ENCODE measurements at regions not wholly inside any gene's neighbourhood (a gene's known extent, or its start where the extent isn't known, plus 50 kb on each side); places are given as distances from the start of the nearest gene placed in this dataset.

GRCh38 chr5:107295914-107296313 lies 374.8 kb downstream of the EFNA5 start:
- no peak for DNase-seq (ENCODE audit: low read depth)
- no peak overlapping the region for H3K4me3 ChIP-seq (ENCODE audit: low read depth, low read length)

GRCh38 chr5:107294669-107295068 lies 376.1 kb downstream of the EFNA5 start:
- no peak for DNase-seq (ENCODE audit: low read depth)
- H3K4me3 ChIP-seq (ENCODE audit: low read depth, low read length), result no peak overlapping the region

DNA sequence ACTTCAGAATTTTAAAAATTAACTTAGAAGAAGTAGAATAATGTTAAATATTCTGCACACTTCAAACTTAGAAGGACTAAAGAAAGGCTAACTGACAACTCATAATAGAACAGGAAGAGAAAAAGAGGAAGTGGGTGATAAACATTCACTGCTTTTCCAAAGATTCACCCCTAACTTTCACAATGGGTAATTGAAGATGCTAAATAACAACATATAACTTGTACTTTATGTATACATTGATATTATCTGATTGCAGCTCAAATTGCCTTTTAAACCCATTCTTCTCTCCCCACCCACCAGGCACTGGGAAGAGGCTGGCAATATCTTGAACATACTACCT lies 376.6 kb downstream of the EFNA5 start:
- H3K4me3 ChIP-seq (ENCODE audit: low read depth, low read length), result no peak overlapping the region
- no peak for DNase-seq (ENCODE audit: low read depth)

- no peak for DNase-seq (ENCODE audit: low read depth)
These were observed 377.1 kb downstream of the EFNA5 start for GRCh38 chr5:107293541-107294210.

GRCh38 chr5:107291866-107292265 lies 378.9 kb downstream of the EFNA5 start:
- no peak overlapping the region for H3K4me3 ChIP-seq (ENCODE audit: low read depth, low read length)
- no peak for DNase-seq (ENCODE audit: low read depth)

More at GRCh38 chr5:107293541-107294210, 377.1 kb downstream of the EFNA5 start:
- H3K4me3 ChIP-seq (ENCODE audit: low read depth, low read length), result no peak overlapping the region

DNA sequence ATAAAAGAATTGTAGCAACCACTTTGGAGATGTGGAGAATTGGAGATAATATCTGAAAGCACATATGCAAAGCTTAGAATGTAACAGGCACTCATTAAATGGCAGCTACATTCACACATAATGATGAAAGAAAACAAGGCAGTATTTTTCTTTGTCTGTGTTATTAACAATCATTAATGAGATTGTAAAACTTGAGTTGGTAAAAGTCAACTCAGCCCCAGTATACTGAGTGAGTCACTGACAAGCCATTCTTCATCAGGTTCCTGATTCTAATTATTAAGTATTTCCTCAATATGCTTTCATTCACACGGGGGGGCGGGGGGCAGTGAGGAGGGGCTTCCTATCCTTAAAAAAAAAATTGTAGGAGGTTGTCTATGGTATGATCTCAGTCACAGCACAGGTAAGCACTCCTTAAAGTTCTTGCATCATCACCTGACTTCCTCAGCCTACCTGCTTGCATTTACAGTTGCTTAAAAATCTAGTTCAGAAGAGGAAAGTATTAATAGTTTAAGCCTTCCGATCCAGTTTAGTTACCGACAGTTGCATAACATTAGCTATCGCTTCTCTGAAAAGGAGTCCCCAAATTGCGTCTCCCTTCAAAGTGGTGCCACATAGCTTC lies 379.8 kb downstream of the EFNA5 start:
- no peak for DNase-seq (ENCODE audit: low read depth)
- no peak overlapping the region for H3K4me3 ChIP-seq (ENCODE audit: low read depth, low read length)

DNA sequence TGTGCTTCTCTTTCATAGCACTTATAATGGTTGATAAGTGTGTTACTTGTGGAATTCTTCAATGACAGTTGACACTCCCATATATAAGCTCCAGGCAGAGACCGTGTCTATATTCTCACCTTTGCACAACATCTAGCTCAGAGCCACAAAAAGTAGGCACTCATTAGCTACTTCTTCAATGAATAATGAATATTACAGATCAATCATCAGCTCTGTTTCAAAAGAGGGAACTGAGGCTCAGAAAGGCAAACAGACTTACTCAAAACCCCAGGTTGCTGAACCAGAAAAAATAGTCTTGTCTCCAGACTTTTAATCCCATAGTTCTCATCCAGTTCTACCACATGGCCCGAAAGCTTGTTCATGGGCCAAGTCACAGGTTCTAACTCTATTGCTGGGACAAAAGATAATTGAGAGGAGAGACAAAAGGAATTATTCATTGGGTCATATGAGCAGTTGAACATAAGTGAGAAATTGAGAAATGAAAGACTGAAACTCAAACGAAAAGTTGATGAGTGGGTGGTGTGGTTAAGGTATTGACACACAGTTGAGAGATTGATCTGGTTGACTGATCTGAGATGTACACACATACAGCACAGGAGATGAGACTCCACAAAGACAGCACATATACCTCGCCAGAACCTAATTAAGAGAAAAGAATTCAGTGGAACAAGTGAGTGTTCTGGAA lies 381.6 kb downstream of the EFNA5 start:
- DNase-seq (ENCODE audit: low read depth), result no peak
- no peak overlapping the region for H3K4me3 ChIP-seq (ENCODE audit: low read depth, low read length)

DNA sequence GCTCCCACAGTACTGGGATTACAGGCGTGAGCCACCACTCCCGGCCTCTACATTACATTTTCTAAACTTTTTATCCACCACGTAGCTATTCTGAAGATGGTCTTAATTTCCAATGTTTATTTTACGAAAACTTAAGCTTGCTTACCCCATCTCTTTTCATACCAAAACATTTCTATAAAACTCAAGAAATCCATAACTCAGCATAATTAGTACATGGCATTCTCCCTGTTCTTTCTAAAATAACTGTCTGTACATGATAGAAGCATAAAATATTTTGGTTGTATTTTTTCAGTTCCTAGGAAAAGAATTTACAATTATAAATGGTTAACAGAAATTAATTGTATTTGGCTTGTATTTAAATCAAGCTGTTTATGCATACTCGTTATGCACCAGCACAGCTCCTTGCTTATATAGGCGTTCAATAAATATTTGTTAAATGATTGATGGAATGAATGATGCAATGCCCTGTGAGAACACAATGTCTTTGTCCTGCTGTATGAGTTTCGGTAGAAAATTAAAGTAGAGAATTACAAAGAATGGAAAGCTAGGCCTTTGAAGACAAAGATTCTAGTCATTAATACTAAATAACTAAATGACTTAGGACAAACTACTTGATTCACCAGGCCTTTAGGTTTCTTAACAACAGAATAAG lies 384.2 kb downstream of the EFNA5 start:
- H3K4me3 ChIP-seq (ENCODE audit: low read depth, low read length), result no peak overlapping the region
- DNase-seq (ENCODE audit: low read depth), result no peak

GRCh38 chr5:107285772-107286171 lies 385.0 kb downstream of the EFNA5 start:
- no peak for DNase-seq (ENCODE audit: low read depth)
- H3K4me3 ChIP-seq (ENCODE audit: low read depth, low read length), result no peak overlapping the region

DNA sequence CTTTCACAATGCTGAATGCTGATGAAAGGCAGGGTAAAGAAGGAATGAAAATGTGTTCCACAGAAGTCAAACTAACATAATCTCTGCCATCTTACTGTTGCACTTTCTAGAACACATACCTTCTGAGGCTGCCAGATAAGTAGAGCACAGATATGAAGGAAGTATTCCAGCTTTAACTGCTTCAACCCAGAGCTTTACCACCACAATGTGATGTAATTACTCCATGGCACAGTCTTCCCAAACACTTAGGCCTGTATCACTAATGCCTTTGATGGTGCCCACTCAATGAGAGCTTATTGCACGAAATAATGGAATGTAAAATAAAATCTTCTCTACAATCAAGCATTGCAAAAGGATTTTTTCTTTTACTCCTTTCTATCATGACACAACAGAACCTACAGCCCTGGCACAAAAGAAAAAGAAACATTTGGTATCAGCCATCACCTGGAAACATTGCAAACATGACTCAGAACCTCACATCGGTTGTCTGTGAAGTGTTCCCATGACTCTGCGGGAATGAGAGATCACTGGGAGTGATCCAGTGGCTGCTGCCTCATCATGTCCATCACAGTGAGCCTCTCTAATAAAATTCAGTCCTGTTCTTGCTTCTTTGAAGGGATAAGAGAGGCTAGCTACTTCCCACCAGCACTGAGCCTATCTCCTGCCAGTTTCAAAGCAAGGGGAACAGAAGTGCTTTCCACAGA lies 385.8 kb downstream of the EFNA5 start:
- DNase-seq (ENCODE audit: low read depth), result peak; percentile 18
- no peak overlapping the region for H3K4me3 ChIP-seq (ENCODE audit: low read depth, low read length)

DNA sequence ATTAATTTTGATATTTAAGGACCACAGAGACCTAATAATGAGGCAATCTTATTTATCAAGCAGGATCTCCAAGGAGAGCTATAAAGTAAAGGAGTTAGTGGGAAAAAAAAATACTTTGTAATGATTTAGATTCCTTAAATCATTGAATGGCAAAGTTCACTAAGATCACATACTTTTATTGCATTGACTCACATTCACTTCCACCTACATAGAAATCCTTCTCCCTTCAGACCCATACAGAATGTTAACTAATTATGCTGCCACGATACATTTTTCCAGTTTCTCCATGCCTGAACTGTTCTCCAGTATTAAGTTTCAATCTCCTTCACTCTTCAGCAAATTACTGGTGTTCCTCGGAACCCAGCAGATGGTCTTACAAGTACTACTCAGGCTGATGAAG lies 388.7 kb downstream of the EFNA5 start:
- H3K4me3 ChIP-seq (ENCODE audit: low read depth, low read length), result no peak overlapping the region
- DNase-seq (ENCODE audit: low read depth), result no peak

DNA sequence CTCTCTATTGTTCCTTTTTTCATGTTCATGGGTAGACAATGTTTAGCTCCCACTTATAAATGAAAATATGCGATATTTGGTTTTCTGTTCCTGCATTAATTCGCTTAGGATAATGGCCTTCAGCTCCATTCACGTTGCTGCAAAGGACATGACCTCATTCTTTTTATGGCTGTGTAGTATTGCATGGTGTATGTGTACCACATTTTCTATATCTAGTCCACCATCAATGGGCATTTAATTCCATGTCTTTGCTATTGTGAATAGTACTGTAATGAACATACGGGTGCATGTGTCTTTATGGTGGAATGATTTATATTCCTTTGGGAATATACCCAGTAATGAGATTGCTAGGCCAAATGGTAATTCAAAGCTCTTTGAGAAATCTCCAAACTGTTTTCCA lies 392.0 kb downstream of the EFNA5 start:
- no peak overlapping the region for H3K4me3 ChIP-seq (ENCODE audit: low read depth, low read length)
- no peak for DNase-seq (ENCODE audit: low read depth)

DNA sequence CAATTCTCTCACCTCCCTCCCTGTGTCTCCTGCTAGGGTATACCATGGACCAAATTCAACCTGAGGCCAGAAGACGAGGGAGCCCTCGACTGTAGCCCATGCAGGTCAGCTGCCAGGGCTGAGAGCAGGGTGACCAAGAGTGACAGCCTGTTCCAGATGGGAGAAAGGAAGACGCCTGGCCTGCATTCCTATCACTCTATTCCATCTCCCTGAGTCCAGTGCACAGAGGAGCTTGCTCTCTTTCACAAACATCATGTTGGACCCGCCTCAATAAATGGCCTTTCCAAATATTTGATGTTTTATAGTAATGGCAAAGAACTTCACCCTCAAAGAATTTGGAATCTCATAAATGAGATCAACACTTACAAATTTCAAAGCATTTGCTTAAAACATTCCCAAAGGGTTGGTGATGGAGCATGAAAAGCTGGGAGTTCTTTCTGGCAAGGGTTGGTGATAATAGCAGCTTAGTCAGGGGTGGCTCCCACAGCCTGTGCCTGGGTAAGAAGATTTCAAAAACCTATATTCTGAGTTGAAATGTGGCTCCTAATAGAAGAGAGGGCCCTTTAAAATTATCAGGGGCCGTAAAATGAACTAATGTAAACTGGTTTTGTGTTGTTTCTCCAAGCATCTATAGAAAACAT lies 393.1 kb downstream of the EFNA5 start:
- H3K4me3 ChIP-seq (ENCODE audit: low read depth, low read length), result no peak overlapping the region
- DNase-seq (ENCODE audit: low read depth), result no peak

GRCh38 chr5:107275333-107275732 lies 395.4 kb downstream of the EFNA5 start:
- no peak for DNase-seq (ENCODE audit: low read depth)

GRCh38 chr5:107274571-107274970 lies 396.2 kb downstream of the EFNA5 start:
- no peak for DNase-seq (ENCODE audit: low read depth)

More at GRCh38 chr5:107275333-107275732, 395.4 kb downstream of the EFNA5 start:
- no peak overlapping the region for H3K4me3 ChIP-seq (ENCODE audit: low read depth, low read length)

GRCh38 chr5:107272954-107273353 lies 397.8 kb downstream of the EFNA5 start:
- DNase-seq (ENCODE audit: low read depth), result no peak
- no peak overlapping the region for H3K4me3 ChIP-seq (ENCODE audit: low read depth, low read length)

More at GRCh38 chr5:107274571-107274970, 396.2 kb downstream of the EFNA5 start:
- no peak overlapping the region for H3K4me3 ChIP-seq (ENCODE audit: low read depth, low read length)

DNA sequence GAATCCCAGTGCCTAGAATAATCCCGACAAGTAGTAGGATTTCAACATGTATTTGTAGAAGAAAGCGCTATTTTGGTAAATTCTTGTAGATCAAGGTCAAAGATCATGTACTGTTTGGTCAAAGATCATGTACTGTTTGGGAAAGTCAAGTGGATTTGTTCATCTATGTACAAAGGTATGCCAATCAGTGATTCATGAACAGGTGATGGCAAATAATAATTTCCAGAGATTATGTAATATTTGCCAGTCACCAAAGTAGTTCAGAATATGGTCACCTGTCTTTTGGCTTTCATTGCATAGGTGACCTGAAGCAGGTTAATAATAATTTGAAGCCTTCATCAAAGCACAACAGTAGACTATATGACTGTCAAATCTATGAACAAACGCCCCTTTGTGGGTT lies 398.2 kb downstream of the EFNA5 start:
- H3K4me3 ChIP-seq (ENCODE audit: low read depth, low read length), result no peak overlapping the region
- DNase-seq (ENCODE audit: low read depth), result no peak

GRCh38 chr5:107271682-107272350 lies 398.9 kb downstream of the EFNA5 start:
- no peak for DNase-seq (ENCODE audit: low read depth)
- no peak overlapping the region for H3K4me3 ChIP-seq (ENCODE audit: low read depth, low read length)

- DNase-seq (ENCODE audit: low read depth), result no peak
- no peak overlapping the region for H3K4me3 ChIP-seq (ENCODE audit: low read depth, low read length)
These were observed 400.2 kb downstream of the EFNA5 start for GRCh38 chr5:107270561-107270960.
